DND-41 (cell line): ENCODE measurements at regions not wholly inside any gene's neighbourhood (a gene's known extent, or its start where the extent isn't known, plus 50 kb on each side); places are given as distances from the start of the nearest gene placed in this dataset.

Experiments
- ATAC-seq: fragments of 200-7000 bp; cut with Tn5 transposase; 3 replicates; pipeline ENCODE4 v1.9.1; 2021; ENCODE audit warnings: low read depth; ENCODE audit not compliant: insufficient read depth
- DNase-seq: peaks from one replicate; pipeline ENCODE4 v3.0.0-alpha.2; 2020
- H2AFZ ChIP-seq: 2 replicates; pipeline ENCODE4 v1.6.0; 2012; ENCODE audit warnings: low read depth, low read length
- H3K27ac ChIP-seq: 2 replicates; pipeline ENCODE4 v1.5.1; 2012; ENCODE audit warnings: low read length, inconsistent platforms
- H3K27me3 ChIP-seq: fragments of 200-600 bp; sonication (generic); 2 replicates; pipeline ENCODE4 v1.6.0; 2012; ENCODE audit warnings: low read length, mild to moderate bottlenecking, inconsistent platforms; ENCODE audit not compliant: insufficient read depth, poor library complexity
- H3K36me3 ChIP-seq: 2 replicates; pipeline ENCODE4 v1.5.1; 2012; ENCODE audit warnings: low read length, inconsistent platforms; ENCODE audit not compliant: insufficient read depth
- H3K4me1 ChIP-seq: 2 replicates; pipeline ENCODE4 v1.5.1; 2012; ENCODE audit warnings: mild to moderate bottlenecking, low read length; ENCODE audit not compliant: insufficient read depth
- H3K4me2 ChIP-seq: 2 replicates; pipeline ENCODE4 v1.6.0; 2012; ENCODE audit warnings: mild to moderate bottlenecking, moderate library complexity, low read length, inconsistent platforms; ENCODE audit not compliant: insufficient read depth
- H3K4me3 ChIP-seq, 2 experiments: fragments of 200-600 bp in 1 of 2; shearing (Covaris generic) in 1 of 2; 2 replicates each; pipeline ENCODE4 v1.5.1; 2012 to 2016; ENCODE audit warnings: inconsistent platforms in 2 of 2, low read length in 2 of 2, mild to moderate bottlenecking in 2 of 2, low read depth in 1 of 2, moderate library complexity in 1 of 2
- H3K79me2 ChIP-seq: 2 replicates; pipeline ENCODE4 v1.6.0; 2012; ENCODE audit warnings: low read length, inconsistent platforms; ENCODE audit not compliant: insufficient read depth
- H3K9ac ChIP-seq: 2 replicates; pipeline ENCODE4 v1.6.0; 2012; ENCODE audit warnings: low read depth, mild to moderate bottlenecking, inconsistent platforms, low read length, moderate library complexity
- H3K9me3 ChIP-seq: 2 replicates; pipeline ENCODE4 v1.5.1; 2012; ENCODE audit warnings: low read length, moderate library complexity, mild to moderate bottlenecking, inconsistent platforms; ENCODE audit not compliant: insufficient read depth, severe bottlenecking
- H4K20me1 ChIP-seq: 2 replicates; pipeline ENCODE4 v1.6.0; 2012; ENCODE audit warnings: low read length; ENCODE audit not compliant: insufficient read depth
- CTCF ChIP-seq: IDR thresholded peaks from 2 replicates; pipeline ENCODE4 v1.5.1; 2012; ENCODE audit warnings: borderline replicate concordance, low read length, moderate library complexity, mild to moderate bottlenecking; ENCODE audit not compliant: poor library complexity, severe bottlenecking; ENCODE audit errors: extremely low read depth
- EZH2 ChIP-seq: IDR thresholded peaks from 3 replicates; pipeline ENCODE4 v1.6.1; 2012; ENCODE audit warnings: borderline replicate concordance, low read depth, mild to moderate bottlenecking, moderate library complexity, low read length, inconsistent platforms; ENCODE audit not compliant: severe bottlenecking

GRCh38 chr13:90402102-90402501, 945.4 kb upstream of the MIR17HG start:
- no peaks in the 10 kb centered on the region for H3K4me1 ChIP-seq
- no peaks in the 10 kb centered on the region for H3K36me3 ChIP-seq
- no peaks in the 10 kb centered on the region for H3K27me3 ChIP-seq
- H2AFZ ChIP-seq: no peak overlapping the region
- no peak overlapping the region for H3K4me2 ChIP-seq
- H3K4me3 ChIP-seq: no peak overlapping the region
- H3K79me2 ChIP-seq: no peaks in the 10 kb centered on the region
- ATAC-seq (no peak), DNase-seq (no peak)
- H3K9ac ChIP-seq: no peak overlapping the region
- TF ChIP-seq CTCF (no peak), EZH2 (no peak)
- no peaks in the 10 kb centered on the region for H4K20me1 ChIP-seq
- H3K9me3 ChIP-seq: peaks cover 4% of the 10 kb centered on the region
- no peak overlapping the region for H3K27ac ChIP-seq

- Histone ChIP-seq H4K20me1 (no peaks in the 10 kb centered on the region), H3K4me2 (no peak overlapping the region), H3K27me3 (no peaks in the 10 kb centered on the region), H3K9ac (no peak overlapping the region), H3K27ac (no peak overlapping the region), H2AFZ (no peak overlapping the region), H3K79me2 (no peaks in the 10 kb centered on the region), H3K4me3 (no peak overlapping the region), H3K36me3 (no peaks in the 10 kb centered on the region), H3K4me1 (no peaks in the 10 kb centered on the region), H3K9me3 (peaks cover 4% of the 10 kb centered on the region)
- TF ChIP-seq CTCF (no peak), EZH2 (no peak)
- DNase-seq (no peak), ATAC-seq (no peak)
Measured at GRCh38 chr13:90402613-90403012, 944.9 kb upstream of the MIR17HG start.

GRCh38 chr13:90403330-90404082, 944.0 kb upstream of the MIR17HG start:
- no peak overlapping the region for H3K4me2 ChIP-seq
- DNase-seq (no peak), ATAC-seq (no peak)
- H3K27ac ChIP-seq: no peak overlapping the region
- H4K20me1 ChIP-seq: no peaks in the 10 kb centered on the region
- H3K9ac ChIP-seq: no peak overlapping the region
- H3K79me2 ChIP-seq: no peaks in the 10 kb centered on the region
- no peak overlapping the region for H3K4me3 ChIP-seq
- no peaks in the 10 kb centered on the region for H3K27me3 ChIP-seq
- no peak overlapping the region for H2AFZ ChIP-seq
- no peaks in the 10 kb centered on the region for H3K4me1 ChIP-seq
- TF ChIP-seq EZH2 (no peak), CTCF (no peak)
- H3K9me3 ChIP-seq: peaks cover 4% of the 10 kb centered on the region
- H3K36me3 ChIP-seq: no peaks in the 10 kb centered on the region
